Astrocyte (in vitro differentiated cells and primary cell): ENCODE measurements at regions not wholly inside any gene's neighbourhood (a gene's known extent, or its start where the extent isn't known, plus 50 kb on each side); places are given as distances from the start of the nearest gene placed in this dataset.

ENCODE experiments used
- DNase-seq: peaks from one replicate; pipeline ENCODE4 v3.0.0-alpha.2; 2010; ENCODE audit warnings: low read depth
- FAIRE-seq: peaks from 2 replicates; lab custom pipeline; 2011; peaks lifted over from hg19 to GRCh38; lab: Jason Lieb, UNC
- H2AFZ ChIP-seq: 2 replicates; pipeline ENCODE4 v1.6.0; 2012; ENCODE audit warnings: low read depth, low read length, inconsistent platforms
- H3K27ac ChIP-seq: 2 replicates; pipeline ENCODE4 v1.5.1; 2011; ENCODE audit warnings: low read depth, low read length, inconsistent platforms
- H3K27me3 ChIP-seq: 2 replicates; pipeline ENCODE4 v1.6.0; 2011; ENCODE audit warnings: low read length, inconsistent platforms; ENCODE audit not compliant: insufficient read depth
- H3K36me3 ChIP-seq: 2 replicates; pipeline ENCODE4 v1.5.1; 2011; ENCODE audit warnings: low read length, inconsistent platforms; ENCODE audit not compliant: insufficient read depth
- H3K4me1 ChIP-seq: 2 replicates; pipeline ENCODE4 v1.5.1; 2011; ENCODE audit warnings: low read length, inconsistent platforms; ENCODE audit not compliant: insufficient read depth
- H3K4me2 ChIP-seq: 2 replicates; pipeline ENCODE4 v1.6.0; 2012; ENCODE audit warnings: low read length, inconsistent platforms
- H3K4me3 ChIP-seq: 2 replicates; pipeline ENCODE4 v1.5.1; 2011; ENCODE audit warnings: low read depth, mild to moderate bottlenecking, low read length, inconsistent platforms; ENCODE audit not compliant: insufficient read depth
- H3K79me2 ChIP-seq: 2 replicates; pipeline ENCODE4 v1.6.0; 2012; ENCODE audit warnings: mild to moderate bottlenecking, low read length, inconsistent platforms; ENCODE audit not compliant: insufficient read depth
- H3K9ac ChIP-seq: 2 replicates; pipeline ENCODE4 v1.6.0; 2012; ENCODE audit warnings: mild to moderate bottlenecking, low read length, inconsistent platforms
- H3K9me3 ChIP-seq: 2 replicates; pipeline ENCODE4 v1.5.1; 2012; ENCODE audit warnings: low read depth, mild to moderate bottlenecking, low read length, inconsistent platforms; ENCODE audit not compliant: insufficient read depth
- H4K20me1 ChIP-seq: 2 replicates; pipeline ENCODE4 v1.6.0; 2012; ENCODE audit warnings: low read length, inconsistent platforms; ENCODE audit not compliant: insufficient read depth
- H3K27ac Mint-ChIP-seq: one replicate; pipeline ENCODE4 v1.8.0; 2021; ENCODE audit warnings: mild to moderate bottlenecking, mixed read lengths; ENCODE audit not compliant: unreplicated experiment
- H3K27me3 Mint-ChIP-seq: one replicate; pipeline ENCODE4 v1.8.0; 2021; ENCODE audit warnings: low read depth, mixed read lengths; ENCODE audit not compliant: unreplicated experiment
- H3K36me3 Mint-ChIP-seq: one replicate; pipeline ENCODE4 v1.8.0; 2021; ENCODE audit warnings: low read depth, mixed read lengths; ENCODE audit not compliant: unreplicated experiment
- H3K4me1 Mint-ChIP-seq: one replicate; pipeline ENCODE4 v1.8.0; 2021; ENCODE audit warnings: low read depth, mixed read lengths; ENCODE audit not compliant: unreplicated experiment
- H3K4me3 Mint-ChIP-seq: one replicate; pipeline ENCODE4 v1.8.0; 2021; ENCODE audit warnings: mild to moderate bottlenecking, moderate library complexity, mixed read lengths; ENCODE audit not compliant: unreplicated experiment
- H3K9me3 Mint-ChIP-seq: one replicate; pipeline ENCODE4 v1.8.0; 2021; ENCODE audit warnings: mild to moderate bottlenecking, mixed read lengths; ENCODE audit not compliant: unreplicated experiment
- EZH2 ChIP-seq: IDR thresholded peaks from 2 replicates; pipeline ENCODE4 v1.6.1; 2012; ENCODE audit warnings: mild to moderate bottlenecking, low read length, inconsistent platforms; ENCODE audit not compliant: insufficient read depth
- TF ChIP-seq, protein P1 (sequence below): IDR thresholded peaks from 2 replicates; pipeline ENCODE4 v1.5.1; 2011; ENCODE audit warnings: low read depth, mild to moderate bottlenecking, inconsistent platforms, low read length, moderate library complexity; ENCODE audit not compliant: insufficient read depth

DNA sequence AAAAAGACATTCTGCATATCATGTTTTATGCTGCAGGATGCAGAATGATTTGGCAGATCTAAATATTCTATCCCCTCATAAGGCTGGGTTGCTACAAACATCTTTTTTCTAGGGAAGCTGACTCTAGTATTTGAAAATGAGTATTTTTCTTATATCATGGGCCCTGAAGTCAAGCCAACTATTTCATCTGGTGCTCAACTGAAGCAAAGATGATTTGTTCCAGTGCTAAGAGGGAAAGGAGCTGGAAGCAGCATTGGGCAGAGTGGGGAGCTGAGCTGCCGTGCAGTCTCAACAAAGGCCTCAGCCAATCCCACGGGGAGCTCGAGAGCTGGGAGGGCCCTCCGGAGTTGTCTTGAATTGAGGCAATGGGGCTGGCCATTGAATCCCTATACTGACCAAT is 155.3 kb upstream of the SLCO3A1 start:
- no peak for FAIRE-seq

DNA sequence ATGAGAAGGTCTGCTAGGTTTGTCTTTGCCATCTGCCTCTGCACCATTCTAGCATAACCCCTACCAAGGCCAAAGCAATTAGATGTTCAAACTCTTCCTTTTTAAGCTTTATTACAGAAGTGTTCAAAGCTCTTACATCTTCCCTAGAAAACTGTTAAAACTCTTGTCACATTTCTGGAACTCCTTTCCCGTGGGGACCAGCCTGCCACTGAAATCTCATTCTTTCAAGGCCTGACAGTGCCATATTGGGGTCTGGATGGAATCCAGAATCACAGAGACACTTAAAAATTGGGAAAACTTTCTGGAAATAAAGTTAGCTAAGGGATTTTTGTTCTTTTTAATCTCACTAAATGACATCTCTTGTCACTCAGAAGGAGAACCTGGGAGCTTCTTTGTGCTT is 153.8 kb upstream of the SLCO3A1 start:
- TF ChIP-seq, protein P1, sequence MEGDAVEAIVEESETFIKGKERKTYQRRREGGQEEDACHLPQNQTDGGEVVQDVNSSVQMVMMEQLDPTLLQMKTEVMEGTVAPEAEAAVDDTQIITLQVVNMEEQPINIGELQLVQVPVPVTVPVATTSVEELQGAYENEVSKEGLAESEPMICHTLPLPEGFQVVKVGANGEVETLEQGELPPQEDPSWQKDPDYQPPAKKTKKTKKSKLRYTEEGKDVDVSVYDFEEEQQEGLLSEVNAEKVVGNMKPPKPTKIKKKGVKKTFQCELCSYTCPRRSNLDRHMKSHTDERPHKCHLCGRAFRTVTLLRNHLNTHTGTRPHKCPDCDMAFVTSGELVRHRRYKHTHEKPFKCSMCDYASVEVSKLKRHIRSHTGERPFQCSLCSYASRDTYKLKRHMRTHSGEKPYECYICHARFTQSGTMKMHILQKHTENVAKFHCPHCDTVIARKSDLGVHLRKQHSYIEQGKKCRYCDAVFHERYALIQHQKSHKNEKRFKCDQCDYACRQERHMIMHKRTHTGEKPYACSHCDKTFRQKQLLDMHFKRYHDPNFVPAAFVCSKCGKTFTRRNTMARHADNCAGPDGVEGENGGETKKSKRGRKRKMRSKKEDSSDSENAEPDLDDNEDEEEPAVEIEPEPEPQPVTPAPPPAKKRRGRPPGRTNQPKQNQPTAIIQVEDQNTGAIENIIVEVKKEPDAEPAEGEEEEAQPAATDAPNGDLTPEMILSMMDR = no peak
- no peak for TF ChIP-seq EZH2
- peaks cover 3% of the 10 kb centered on the region for H3K4me1 ChIP-seq
- no peak overlapping the region for H2AFZ ChIP-seq
- no peak overlapping the region for H3K9ac ChIP-seq
- H3K4me3 ChIP-seq = no peak overlapping the region
- no peak for DNase-seq
- no peak overlapping the region for H3K4me2 ChIP-seq
- H3K79me2 ChIP-seq = no peaks in the 10 kb centered on the region
- no peaks in the 10 kb centered on the region for H3K27me3 ChIP-seq
- no peaks in the 10 kb centered on the region for H4K20me1 ChIP-seq
- H3K9me3 ChIP-seq = no peaks in the 10 kb centered on the region
- H3K36me3 ChIP-seq = no peaks in the 10 kb centered on the region
- Mint-ChIP-seq H3K4me1 (peaks cover 5% of the 10 kb centered on the region), H3K36me3 (no peaks in the 10 kb centered on the region), H3K9me3 (no peaks in the 10 kb centered on the region), H3K27me3 (peaks cover 3% of the 10 kb centered on the region), H3K4me3 (no peak overlapping the region), H3K27ac (no peak overlapping the region)
- FAIRE-seq = no peak
- H3K27ac ChIP-seq = no peak overlapping the region

More for the DNA sequence above, 155.3 kb upstream of the SLCO3A1 start:
- Mint-ChIP-seq H3K4me1 (peaks cover 15% of the 10 kb centered on the region), H3K9me3 (no peaks in the 10 kb centered on the region), H3K4me3 (no peak overlapping the region), H3K27me3 (peaks cover 3% of the 10 kb centered on the region), H3K36me3 (no peaks in the 10 kb centered on the region), H3K27ac (no peak overlapping the region)
- no peaks in the 10 kb centered on the region for H4K20me1 ChIP-seq
- no peak overlapping the region for H3K27ac ChIP-seq
- no peak overlapping the region for H3K4me2 ChIP-seq
- H3K4me1 ChIP-seq = peaks cover 12% of the 10 kb centered on the region
- TF ChIP-seq, protein P1 = no peak
- no peak for TF ChIP-seq EZH2
- DNase-seq = no peak
- no peak overlapping the region for H3K9ac ChIP-seq
- no peaks in the 10 kb centered on the region for H3K27me3 ChIP-seq
- H3K36me3 ChIP-seq = no peaks in the 10 kb centered on the region
- no peaks in the 10 kb centered on the region for H3K9me3 ChIP-seq
- no peak overlapping the region for H2AFZ ChIP-seq
- H3K79me2 ChIP-seq = no peaks in the 10 kb centered on the region
- H3K4me3 ChIP-seq = no peak overlapping the region

DNA sequence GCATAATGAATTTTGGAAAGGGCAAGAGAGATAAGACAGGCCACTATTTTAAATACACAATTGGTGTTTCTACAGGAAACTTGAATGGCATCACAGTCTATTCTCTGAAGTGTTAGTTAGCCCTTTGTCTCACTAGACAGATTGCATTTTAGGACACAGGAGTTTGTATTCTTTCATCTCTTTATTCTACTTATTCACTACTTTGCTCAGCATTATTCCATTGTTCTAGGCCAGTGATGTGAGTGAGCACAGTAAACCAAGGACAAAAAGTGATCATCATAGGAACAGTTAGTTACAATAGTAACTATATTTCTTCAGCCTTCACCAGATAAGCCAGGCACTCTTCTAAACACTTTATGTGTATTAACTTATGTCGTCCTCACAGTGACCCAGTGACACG is 150.2 kb upstream of the SLCO3A1 start:
- no peaks in the 10 kb centered on the region for H3K36me3 ChIP-seq
- no peaks in the 10 kb centered on the region for H3K36me3 Mint-ChIP-seq
- no peaks in the 10 kb centered on the region for H3K79me2 ChIP-seq
- H4K20me1 ChIP-seq = no peaks in the 10 kb centered on the region
- no peak overlapping the region for H3K4me3 ChIP-seq
- no peak overlapping the region for H3K4me3 Mint-ChIP-seq
- no peak overlapping the region for H3K27ac Mint-ChIP-seq
- H3K4me1 Mint-ChIP-seq = peaks cover 5% of the 10 kb centered on the region
- peaks cover 3% of the 10 kb centered on the region for H3K27me3 Mint-ChIP-seq
- DNase-seq (no peak), FAIRE-seq (no peak)
- no peaks in the 10 kb centered on the region for H3K9me3 ChIP-seq
- no peak overlapping the region for H3K9ac ChIP-seq
- H2AFZ ChIP-seq = no peak overlapping the region
- no peak overlapping the region for H3K4me2 ChIP-seq
- H3K4me1 ChIP-seq = no peaks in the 10 kb centered on the region
- H3K9me3 Mint-ChIP-seq = no peaks in the 10 kb centered on the region
- no peak overlapping the region for H3K27ac ChIP-seq
- no peak for TF ChIP-seq EZH2
- TF ChIP-seq, protein P1 = no peak
- no peaks in the 10 kb centered on the region for H3K27me3 ChIP-seq
